H4 (cell line): ENCODE measurements at regions not wholly inside any gene's neighbourhood (a gene's known extent, or its start where the extent isn't known, plus 50 kb on each side); places are given as distances from the start of the nearest gene placed in this dataset.
"Not testable (repeated sequence)": the region's sequence is repeated elsewhere in the genome, so short reads cannot be mapped to it uniquely, and the experiment has no call there.

ENCODE experiments used
- DNase-seq: peaks from one replicate; pipeline ENCODE4 v3.0.0-alpha.2; 2015; ENCODE audit warnings: low spot score

DNA sequence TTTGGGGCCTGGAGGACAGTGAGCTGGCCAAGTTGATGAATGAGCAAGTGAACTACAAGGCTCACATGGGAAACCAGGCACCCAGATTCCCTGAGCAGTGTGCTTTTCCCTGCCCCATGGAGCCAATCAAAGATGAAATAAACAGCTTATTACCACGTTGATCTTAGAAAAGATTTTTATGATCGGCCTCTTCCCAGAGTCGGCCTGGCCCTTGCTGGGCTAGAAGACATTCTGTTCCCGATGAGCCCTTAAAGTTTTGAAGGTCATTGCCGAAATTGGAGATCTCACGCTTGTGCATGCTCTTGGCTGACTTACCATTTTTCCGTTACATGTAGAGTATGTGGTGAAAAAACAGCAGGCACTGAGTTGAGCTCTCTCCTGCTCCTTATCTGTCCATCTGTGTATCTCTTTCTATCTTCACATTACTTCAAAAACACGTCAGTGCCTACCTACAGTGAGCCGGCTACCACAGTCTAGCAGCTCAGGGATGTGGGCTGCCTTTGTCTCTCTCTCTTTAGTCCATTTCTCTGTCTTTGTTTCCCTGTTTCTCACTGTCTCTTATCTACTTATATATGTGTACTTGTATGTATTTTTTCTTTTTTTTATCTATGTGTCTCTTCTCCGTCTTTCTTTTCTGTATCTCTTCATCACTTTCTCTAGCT, 248.8 kb upstream of the USP24 start:
- no peak for DNase-seq

DNA sequence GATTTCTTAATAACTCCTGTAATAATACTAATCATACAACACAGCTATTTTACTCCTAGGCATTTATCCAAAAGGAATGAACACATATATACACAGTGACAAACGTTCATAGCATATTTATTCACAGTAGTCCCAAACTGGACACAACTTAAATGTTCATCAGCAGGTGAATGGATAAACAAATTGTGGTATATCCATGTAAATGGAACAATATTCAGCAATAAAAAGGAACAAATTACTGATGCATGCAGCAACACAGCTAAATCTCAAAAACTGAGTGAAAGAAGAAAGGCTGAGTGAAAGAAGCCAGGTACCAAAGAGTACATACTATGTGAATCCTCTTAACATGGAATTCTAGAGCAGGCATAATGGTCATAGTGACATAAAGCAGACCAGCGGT, 242.7 kb upstream of the USP24 start:
- DNase-seq = no peak

DNA sequence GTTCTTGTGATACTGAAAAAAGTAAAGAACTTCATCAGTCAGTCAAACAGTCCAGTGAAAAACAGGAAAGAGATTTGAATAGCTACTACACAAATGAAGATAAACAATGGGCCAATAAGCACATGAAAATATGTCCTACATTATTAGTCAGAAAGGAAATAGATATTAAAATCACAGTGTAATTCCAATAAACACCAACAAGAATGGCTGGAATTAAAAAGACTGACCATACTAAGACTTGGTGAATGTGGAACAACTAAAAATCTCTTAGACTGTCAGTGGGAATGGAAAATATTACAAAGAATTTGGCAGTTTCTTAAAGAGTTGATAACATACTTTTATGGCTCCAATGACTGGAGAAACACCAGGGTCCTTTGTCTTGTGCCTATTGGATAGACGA, 241.8 kb upstream of the USP24 start:
- DNase-seq = no peak

DNA sequence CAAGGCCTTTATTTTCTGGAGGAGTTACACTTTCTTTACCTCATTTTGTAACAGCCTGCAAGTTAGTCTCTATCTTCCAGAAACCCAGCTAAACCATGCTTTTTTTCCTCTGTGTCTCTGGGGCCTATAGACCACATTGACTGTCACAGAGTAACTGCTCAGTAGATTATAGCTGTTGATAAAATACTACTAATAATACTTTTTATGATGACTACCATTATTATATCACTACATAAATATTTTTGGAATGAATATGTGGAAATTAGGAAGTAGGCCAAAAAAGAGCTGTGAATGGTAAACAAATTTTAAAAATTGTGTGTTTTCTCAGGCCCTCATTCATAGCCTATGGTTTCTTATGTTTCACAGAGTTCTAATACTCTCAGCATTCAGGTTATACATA, 233.1 kb upstream of the USP24 start:
- no peak for DNase-seq

DNA sequence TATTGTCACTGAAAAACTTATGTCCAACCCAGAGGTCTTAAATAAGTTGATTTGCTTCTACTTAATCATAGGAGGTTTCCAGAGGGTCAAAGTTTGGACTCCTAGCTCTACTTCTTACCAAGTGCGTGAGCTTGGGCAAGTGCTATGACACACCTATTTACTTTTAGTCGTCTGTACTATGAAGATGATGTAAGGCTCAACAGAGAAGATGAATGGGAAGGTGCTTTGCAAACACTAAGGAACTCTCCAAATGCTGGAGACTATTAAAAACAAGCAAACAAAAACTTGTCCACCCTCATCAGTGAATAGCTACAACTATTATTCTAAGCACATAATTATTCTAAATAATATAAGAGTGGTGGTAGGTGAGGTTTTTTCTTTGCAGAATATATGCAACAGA, 232.3 kb upstream of the USP24 start:
- DNase-seq = no peak

DNA sequence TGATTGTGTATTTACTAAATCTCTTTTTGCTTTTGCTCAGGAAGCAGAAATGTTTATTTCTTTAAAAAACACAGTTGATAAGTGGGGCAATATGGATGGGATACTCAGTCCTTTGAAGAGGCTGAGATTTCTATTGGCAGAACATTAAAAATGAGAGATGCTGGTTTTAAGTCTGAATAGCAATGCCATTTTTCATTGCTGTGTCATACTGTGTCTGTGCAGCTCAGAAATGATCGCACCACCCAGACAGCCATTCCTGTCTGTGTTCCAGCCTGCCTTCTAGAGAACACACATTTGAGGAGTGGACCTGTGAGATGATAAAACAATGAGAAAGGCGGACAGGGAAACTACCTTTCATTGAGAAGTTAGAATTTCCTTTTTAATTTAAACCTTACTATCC, 231.2 kb upstream of the USP24 start:
- DNase-seq = no peak

DNA sequence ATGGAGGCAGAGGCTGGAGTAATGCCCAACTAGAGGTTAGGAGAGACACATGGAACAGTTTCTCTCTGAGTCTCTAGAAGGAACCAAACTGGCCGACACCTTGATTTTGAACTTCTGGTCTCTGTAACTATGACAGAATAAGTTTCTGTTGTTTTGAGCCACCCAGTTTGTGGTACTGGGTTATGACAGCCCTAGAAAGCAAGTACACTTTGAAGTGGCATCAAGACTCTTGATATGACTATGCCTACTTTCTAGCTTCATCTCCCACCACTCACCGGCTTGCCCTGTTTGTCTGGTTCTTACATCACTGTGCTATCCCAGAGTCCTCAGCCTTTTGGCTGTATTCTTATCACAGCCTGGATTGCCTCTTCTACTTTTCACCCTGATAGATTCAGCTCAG, 230.3 kb upstream of the USP24 start:
- DNase-seq = no peak

DNA sequence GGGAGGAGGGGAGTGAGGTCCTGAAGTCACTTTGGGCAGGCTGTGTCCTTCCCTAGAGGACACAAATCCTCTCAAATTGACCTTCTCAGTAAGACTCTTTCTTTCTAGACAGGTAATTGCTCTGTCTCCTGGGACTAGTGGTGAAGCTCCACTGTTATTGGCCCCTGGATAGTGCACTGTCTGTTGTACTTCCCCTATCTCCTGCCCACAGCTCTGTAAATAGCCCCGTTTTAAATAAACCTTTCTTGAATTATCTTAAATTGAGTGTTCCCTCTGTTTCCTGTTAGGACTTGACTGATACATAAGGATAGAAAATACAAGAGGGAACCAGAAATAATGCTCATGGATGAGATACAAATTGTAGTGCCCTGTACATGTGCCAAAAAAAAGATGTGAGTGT, 229.5 kb upstream of the USP24 start:
- no peak for DNase-seq

DNA sequence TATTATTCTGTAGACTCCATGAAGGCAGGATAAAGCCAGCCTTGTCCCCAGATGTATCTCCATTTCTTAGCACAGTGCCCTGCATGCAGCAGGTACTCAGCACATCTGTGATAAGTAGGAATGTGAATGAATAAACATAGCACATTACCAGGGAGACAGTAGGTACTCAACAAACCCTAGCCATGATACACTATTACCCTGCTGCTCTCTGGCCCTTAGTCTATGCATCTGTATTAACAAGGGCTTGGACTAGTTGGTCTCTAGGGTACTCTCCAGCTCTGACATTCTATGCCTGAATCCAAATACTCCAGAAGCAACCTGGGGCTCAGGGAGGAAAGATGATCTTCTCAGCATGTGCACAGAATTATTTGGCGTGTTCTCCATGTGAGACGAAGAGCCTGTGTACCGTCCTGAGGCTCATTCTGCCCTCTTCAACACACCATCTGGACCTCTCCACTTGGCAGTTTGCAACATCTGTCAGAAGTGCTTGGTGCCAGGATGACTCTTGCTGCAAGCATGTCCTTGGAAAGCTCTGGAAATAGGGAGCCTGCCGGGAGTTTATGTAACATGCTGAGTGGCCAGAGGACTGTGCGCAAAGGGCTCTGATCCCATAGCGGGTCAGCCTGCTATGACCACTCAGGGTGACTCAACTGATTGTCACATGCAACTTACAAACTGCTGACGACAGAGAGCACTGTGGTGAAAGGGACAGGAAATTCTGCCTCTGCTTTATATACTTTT, 228.2 kb upstream of the USP24 start:
- peak; percentile 87 for DNase-seq

DNA sequence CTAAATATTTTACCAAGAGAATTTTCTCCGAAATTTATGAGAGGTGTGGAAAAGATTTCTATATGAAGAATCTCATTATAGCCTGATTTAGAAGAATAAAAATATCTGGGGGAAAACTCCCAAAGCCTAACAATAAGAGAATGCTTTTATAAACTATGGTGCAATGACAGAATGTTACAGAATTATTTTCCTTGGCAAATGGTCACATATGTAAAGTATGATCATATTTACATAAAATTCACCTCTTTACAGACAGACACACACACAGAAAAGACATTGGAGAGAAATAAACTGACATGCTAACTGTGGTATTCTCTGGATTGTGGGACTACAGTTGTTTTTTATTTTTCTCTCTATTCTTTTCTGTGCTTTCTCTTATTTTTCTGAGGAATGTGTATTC, 226.3 kb upstream of the USP24 start:
- DNase-seq = no peak

DNA sequence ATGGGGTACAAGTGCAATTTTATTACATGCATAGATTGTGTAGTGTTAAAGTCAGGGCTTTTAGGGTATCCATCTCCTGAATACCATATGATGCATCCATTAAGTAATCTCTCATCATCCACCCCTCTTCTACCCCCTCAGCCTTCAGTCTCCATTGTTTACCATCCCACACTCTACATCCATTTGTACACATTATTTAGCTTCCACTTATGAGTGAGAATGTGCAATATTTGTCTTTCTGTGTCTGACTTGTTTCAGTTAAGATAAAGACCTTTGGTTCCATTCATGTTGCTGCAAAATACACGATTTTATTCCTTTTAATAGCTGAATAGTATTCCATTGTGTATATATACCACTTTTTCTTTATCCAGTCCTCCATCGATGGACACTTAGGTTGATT, 222.5 kb upstream of the USP24 start:
- DNase-seq = no peak

DNA sequence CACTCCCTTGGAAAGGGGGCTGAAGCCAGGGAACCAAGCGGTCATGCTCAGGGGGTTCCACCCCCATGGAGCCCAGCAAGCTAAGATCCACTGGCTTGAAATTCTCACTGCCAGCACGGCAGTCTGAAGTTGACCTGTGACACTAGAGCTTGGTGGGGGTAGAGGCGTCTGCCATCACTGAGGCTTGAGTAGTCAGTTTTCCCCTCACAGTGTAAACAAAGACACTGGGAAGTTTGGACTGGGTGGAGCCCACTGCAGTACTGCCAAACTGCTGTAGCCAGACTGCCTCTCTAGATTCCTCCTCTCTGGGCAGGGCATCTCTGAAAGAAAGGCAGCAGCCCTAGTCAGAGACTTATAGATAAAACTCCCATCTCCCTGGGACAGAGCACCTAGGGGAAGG, 215.6 kb upstream of the USP24 start:
- DNase-seq = not testable (repeated sequence)

DNA sequence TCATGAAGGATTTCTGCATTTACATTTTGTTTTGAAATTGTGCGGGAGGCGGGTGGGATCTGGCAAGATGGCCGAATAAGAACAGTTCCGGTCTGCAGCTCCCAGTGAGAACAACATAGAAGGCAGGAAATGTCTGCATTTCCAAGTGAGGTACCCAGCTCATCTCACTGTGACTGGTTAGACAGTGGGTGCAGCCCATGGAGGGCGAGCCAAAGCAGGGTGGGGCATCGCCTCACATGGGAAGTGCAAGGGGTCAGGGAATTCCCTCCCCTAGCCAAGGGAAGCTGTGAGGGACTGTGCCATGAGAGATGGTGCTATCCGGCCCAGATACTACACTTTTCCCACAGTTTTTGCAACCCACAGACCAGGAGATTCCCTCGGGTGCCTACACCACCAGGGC, 215.0 kb upstream of the USP24 start:
- DNase-seq = not testable (repeated sequence)

DNA sequence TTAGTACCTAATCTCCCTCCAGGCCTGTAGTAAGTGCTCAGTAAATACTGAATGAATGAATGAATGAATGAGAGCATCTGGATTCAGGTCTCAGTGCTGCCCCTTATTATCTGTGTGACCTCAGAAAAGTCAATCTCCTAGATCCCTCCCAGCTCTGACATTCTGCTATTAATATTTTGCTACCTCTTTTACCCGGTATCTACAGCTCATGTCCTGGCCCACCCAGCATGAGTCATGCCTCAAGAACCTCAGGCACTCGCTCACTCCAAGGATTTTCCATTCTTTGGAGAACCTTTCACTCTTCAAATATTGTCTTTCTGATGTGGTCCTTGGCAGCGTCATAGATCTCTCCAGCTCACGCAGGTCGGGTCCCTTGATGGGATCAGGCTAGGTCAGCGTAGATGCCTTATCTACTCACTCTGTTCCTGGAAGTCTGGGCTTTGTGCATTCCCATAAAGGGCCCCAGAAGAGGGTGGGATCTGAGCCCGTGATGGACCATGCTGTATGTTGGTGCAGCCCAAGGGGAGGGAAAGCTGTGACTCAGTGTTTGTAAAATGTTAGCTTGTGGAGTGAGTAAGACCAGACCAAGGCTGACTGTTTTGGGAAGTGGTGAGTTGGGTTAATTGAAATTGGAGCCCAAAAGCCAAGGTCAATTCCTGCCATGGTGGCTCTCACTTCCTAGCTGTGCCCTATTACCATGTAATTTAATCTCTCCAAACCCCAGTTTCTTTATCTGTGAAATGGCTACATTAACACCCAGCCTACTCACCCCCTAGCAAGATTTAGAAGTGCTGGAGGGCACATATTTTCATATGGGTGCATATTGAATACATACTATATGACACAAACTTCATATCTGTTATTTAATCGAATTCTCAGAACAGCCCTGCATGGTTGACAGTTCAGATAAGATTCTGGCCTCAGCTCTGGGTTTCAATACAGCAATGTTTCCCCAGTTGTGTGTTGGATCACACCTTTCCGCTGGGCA, 214.1 kb upstream of the USP24 start:
- DNase-seq = peak; percentile 97

DNA sequence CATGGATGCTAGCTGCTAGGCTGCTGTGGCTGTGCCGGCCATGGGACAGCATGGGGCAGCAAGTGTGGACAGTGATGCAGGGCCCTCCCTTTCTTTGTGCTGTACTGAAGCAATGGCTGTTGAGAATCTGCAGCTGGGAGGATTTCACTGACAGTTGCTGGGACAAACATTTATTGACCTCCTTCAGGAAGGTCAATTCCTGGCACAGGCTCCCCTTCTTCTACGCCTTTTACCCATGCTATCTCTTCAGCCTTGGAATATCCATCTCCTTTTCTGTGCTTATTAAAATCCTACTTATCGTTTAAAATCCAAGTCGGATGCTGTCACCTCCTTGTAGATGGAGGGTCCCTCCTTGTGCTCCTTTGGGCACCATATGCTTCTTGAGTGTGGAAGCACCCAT, 213.1 kb upstream of the USP24 start:
- DNase-seq = no peak

DNA sequence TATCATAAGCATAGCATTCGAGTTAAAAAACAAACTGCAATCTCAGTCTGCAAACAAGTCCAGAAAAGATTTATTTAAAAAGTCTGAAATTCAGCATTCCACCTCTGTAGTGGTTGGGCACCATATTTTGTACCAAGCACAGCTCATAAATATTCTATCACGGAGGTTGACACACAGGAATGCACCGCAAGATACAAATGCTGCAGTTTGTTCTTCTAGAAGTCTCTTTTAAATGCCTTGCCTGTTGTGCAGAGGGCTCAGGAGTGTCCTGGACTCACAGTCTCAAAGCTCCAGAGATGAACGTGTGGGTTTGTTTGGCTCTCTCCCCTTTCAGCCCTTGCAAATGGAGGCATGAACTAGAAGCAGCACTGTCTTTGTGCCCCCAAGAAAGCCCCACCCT, 212.4 kb upstream of the USP24 start:
- DNase-seq = no peak

DNA sequence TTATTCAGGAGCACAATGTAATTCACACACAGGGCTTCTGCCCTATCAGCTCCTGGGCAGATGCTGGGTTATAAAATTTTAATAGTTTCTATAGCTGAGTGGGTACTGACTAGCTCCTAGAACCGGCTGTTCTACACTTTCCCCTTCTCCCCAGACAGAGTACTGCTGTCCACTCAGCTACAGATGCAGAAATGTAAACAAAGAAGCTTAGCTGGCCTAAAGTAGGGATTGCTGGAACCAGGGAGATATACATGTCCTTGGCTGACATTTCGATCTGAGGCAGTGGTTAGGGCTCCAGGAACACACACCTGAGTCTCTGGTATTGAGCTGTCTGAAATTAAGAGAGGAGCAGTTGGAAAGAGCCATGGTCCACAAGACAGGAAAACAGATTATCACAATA, 211.5 kb upstream of the USP24 start:
- no peak for DNase-seq

DNA sequence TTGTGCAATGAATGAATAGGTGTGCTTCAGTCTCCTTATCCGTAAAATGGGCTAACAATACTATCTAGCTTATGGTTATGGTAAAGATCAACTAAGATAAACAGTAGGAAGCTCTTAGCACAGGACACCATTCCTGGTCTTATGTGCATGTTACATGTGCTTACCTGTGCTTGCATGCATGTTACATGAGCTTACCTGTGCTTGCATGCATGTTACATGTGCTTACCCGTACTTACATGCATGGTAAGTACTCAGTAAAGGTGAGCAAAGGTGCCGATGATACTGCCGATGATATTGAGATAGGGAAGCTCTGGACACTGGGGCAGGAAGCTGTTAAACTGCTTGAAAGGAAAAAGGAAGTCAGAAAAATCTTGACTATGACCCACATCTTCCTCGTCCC, 211.0 kb upstream of the USP24 start:
- DNase-seq = no peak

DNA sequence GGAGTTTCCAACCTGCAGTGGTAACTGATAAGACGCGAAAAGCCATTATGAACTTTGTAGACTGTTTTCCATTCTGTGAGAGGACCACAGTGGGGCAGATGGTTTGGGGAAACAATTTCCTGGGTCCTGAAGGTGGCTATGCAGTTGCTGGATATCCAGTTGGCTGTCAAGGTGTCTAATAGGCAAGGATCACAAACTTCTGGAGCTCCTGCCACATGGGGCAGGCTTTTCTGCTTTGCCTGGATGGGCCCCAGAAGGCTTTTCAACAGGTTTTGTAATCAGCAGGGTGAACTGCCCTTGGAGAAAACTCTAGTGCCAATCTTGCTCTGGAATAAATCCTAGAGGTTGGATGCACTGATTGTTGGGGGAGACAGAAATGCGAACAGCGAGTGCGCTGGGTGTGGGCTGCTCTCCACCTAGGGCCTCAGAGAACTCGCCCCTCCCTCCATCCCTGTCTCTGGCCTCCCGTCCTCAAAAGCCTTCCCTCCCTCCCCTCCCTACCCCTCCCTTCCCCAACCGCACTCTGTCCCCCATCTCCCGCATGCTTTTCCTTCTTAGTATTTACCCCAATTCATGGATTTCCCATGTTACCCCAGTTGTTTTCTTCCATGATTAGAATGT, 210.3 kb upstream of the USP24 start:
- no peak for DNase-seq

DNA sequence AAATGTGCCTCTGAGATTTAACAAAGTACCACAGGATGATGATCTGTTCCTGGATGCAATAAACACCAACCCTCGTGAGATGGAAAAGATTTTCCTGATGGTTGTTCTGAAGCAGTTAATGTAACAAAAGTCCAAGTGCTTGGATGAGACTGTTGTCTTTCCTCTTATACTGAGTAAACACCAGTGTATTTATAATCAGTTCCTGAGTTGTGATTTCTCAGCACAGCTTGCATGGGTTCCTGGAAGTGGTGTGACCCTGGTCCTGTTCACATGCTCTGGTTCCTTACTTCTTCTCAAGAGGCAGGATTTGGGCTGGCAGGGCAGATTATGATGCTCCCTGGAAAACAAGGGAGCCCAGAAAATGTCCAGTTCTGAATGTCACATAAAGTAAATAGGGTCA, 208.2 kb upstream of the USP24 start:
- DNase-seq = no peak

DNA sequence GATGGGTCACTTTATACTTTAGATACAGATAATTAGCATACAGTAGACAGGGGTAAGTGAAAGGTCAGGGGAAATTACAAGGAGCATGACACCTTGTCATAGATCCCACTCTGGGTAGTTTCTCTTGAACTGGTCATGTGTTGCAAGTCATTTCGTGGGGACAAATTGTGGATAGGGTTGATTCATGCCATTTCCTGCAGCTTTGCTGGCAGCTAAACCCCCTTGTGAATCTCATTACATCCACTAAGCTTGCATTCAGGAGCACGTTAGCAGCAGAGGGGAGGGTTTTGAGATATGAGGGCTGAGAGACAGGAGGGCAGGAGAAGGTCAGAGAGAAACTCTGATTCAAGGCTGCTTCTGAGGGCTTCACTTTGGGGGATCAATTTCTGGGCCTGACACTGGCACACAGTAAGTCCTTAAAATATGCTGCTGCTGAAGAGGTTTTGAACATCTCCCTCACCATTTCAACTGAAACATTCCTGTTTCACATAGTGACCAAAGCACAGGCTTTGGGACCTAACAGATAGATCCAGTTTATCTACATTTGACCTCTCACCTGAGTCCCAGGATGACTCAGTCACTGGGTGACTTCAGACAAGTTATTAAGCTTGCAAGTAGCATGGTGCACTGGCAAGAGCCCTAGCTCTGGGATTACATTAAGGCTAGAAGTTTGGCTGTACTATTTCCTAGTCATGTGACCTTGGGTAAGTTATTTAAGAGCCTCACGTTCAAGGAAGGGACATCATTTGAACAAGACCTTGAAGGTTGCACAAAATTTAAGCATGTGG, 206.0 kb upstream of the USP24 start:
- peak; percentile 34 for DNase-seq
